Gastroesophageal sphincter (tissue), 4 donors: ENCODE measurements at regions not wholly inside any gene's neighbourhood (a gene's known extent, or its start where the extent isn't known, plus 50 kb on each side); places are given as distances from the start of the nearest gene placed in this dataset.

Experiments
- ATAC-seq: fragments of 150-250 bp; one replicate; pipeline ENCODE4 v1.9.1; 2016; ENCODE audit warnings: mild to moderate bottlenecking, moderate library complexity
- H3K27ac ChIP-seq, 4 donors: fragments of 200-600 bp; sonication (generic) in 3 of 4; 1 replicate in 3 of 4; 2 replicates in 1 of 4; pipeline ENCODE4 v1.5.1; 2016 to 2019
- H3K27me3 ChIP-seq: fragments of 200-600 bp; sonication (generic); one replicate; pipeline ENCODE4 v1.5.1; 2019
- H3K36me3 ChIP-seq, 2 donors: fragments of 200-600 bp; sonication (generic); one replicate each; pipeline ENCODE4 v1.5.1; 2019; ENCODE audit warnings: control low read depth in 1 of 2
- H3K4me1 ChIP-seq, 3 donors: fragments of 200-600 bp; sonication (generic); 1 replicate in 2 of 3; 2 replicates in 1 of 3; pipeline ENCODE4 v1.5.1; 2016 to 2019; ENCODE audit warnings: control low read depth in 2 of 3
- H3K4me3 ChIP-seq, 2 donors: fragments of 200-600 bp; sonication (generic); one replicate each; pipeline ENCODE4 v1.5.1; 2019; ENCODE audit warnings: mild to moderate bottlenecking in 1 of 2, moderate library complexity in 1 of 2
- H3K9me3 ChIP-seq, 3 donors: fragments of 200-600 bp; sonication (generic); one replicate each; pipeline ENCODE4 v1.5.1; 2017 to 2019; ENCODE audit warnings: control low read depth in 2 of 3
- CTCF ChIP-seq, 4 experiments: fragments of 200-600 bp in 2 of 4; fragments of 450-650 bp in 2 of 4; sonication (generic) in 1 of 4; IDR thresholded peaks; one replicate each; pipeline ENCODE4 v1.5.1; 2017 to 2019; ENCODE audit warnings: antibody characterized with exemption in 4 of 4, mild to moderate bottlenecking in 2 of 4, moderate library complexity in 2 of 4
- EP300 ChIP-seq: sonication (generic); formaldehyde crosslinking; IDR thresholded peaks from one replicate; pipeline ENCODE4 v1.6.1; 2017; ENCODE audit warnings: antibody characterized with exemption, mild to moderate bottlenecking
- POLR2A ChIP-seq, 2 donors: fragments of 450-650 bp; IDR thresholded peaks; one replicate each; pipeline ENCODE4 v1.6.1; 2017; ENCODE audit warnings: antibody characterized with exemption in 2 of 2, mild to moderate bottlenecking in 2 of 2, moderate library complexity in 1 of 2
- POLR2AphosphoS5 ChIP-seq: sonication (generic); formaldehyde crosslinking; IDR thresholded peaks from one replicate; pipeline ENCODE4 v1.6.1; 2017; ENCODE audit warnings: antibody characterized with exemption
- WGBS, 2 donors: methylation state at CpG; one replicate each; pipeline ENCODE4 v1.1.5; 2018; ENCODE audit warnings: low coverage in 1 of 2; 5-methylcytosine and 5-hydroxymethylcytosine counted together

- WGBS, 2 donors = no CpG with 5 or more reads among the region's 17 CpGs
- peaks cover 95% of the 10 kb centered on the region for H3K27me3 ChIP-seq
These were observed 136.2 kb upstream of the LPCAT1 start for GRCh38 chr5:1660001-1660400.

DNA sequence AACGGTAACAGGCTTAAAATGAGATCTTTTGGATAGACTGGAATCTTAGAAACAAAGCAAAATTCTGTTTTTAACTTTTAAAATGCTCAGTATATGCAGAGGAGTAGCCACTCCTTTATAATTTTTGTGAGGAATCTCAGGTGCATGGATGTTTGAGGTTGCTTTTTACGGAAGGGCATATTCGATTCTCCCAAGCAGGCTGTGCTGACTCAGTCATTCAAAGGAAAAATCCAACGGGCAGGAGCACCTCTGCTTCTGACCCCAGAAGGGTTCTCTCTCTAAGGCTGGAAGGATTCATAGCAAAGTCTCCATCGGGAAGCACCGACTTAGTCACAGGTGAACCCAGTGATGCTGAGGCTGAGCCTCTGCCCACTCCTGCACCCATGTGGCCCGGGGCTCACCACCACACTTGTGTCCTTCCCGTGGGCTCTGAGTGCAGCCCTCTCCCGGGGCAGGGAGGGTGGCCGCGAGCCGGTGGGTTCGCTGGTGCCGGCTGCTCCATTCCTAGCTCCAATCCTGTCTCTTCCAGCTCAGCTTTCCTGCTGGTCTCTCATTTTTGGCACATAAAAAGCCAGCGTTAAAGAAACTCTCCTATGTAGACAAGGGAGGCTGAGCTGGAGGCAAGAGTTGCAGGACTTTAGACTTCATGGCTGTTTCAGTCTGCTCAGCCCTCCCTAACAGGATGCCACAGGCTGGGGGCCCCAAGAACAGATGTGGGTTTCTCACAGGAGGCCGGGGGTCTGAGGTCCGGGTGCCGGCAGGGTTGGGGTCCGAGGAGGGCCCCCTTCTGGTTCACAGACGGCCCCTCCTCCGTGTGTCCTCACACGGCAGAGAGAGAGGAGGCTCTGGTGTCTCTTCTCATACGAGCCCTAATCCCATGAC, 135.6 kb upstream of the LPCAT1 start:
- H3K4me1 ChIP-seq = peaks cover 0 to under 1% (median 0%) of the 10 kb centered on the region in 3 donors
- H3K4me3 ChIP-seq = no peak overlapping the region
- H3K36me3 ChIP-seq = no peaks in the 10 kb centered on the region
- no peak overlapping the region for H3K27ac ChIP-seq
- no peaks in the 10 kb centered on the region for H3K9me3 ChIP-seq
- TF ChIP-seq POLR2A (IDR thresholded peaks at IDR 0.05) (no peak), CTCF (IDR thresholded peaks at IDR 0.05) (no peak), POLR2AphosphoS5 (no peak), EP300 (no peak)
- 43 to 56% methylated on average over 5 to 6 of the region's 23 CpGs for WGBS, 2 donors
- H3K27me3 ChIP-seq = peaks cover 95% of the 10 kb centered on the region
- ATAC-seq = no peak

More at GRCh38 chr5:1660001-1660400, 136.2 kb upstream of the LPCAT1 start:
- H3K4me3 ChIP-seq = no peak overlapping the region
- no peaks in the 10 kb centered on the region for H3K9me3 ChIP-seq
- TF ChIP-seq POLR2A (IDR thresholded peaks at IDR 0.05) = no peak
- TF ChIP-seq EP300 = no peak
- TF ChIP-seq CTCF (IDR thresholded peaks at IDR 0.05) = no peak
- no peak for TF ChIP-seq POLR2AphosphoS5
- H3K4me1 ChIP-seq = no peaks in the 10 kb centered on the region
- H3K27ac ChIP-seq = no peak overlapping the region
- no peak for ATAC-seq
- no peaks in the 10 kb centered on the region for H3K36me3 ChIP-seq

DNA sequence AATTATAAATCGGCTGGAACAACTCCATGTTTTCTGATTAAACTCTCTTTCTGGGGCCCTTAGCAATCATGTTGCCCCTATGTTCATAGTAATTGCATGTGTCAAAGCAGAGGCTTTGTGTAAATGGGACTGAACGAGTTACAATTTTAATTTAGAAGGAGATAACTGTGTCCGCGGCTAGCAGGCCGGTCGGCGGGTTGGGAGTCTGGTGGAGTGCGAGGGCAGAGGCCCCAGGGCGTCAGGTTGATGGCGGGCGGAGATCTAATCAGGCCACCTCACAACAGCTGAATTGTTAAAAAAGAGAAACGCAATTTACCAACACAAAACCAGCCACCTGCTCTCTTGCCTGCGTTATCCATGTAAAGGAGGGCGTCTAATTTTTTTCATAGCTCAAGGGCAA, 134.9 kb upstream of the LPCAT1 start:
- H3K4me3 ChIP-seq = no peak overlapping the region
- no peaks in the 10 kb centered on the region for H3K9me3 ChIP-seq
- 65 to 94% methylated on average over 2 to 14 of the region's 14 CpGs for WGBS, 2 donors
- no peak overlapping the region for H3K27ac ChIP-seq
- H3K4me1 ChIP-seq = peaks cover 0 to 7% (median 0%) of the 10 kb centered on the region in 3 donors
- no peaks in the 10 kb centered on the region for H3K36me3 ChIP-seq
- no peak for ATAC-seq
- TF ChIP-seq POLR2AphosphoS5 = no peak
- TF ChIP-seq EP300 = no peak
- no peak for TF ChIP-seq CTCF (IDR thresholded peaks at IDR 0.05)
- TF ChIP-seq POLR2A (IDR thresholded peaks at IDR 0.05) = no peak
- peaks cover 97% of the 10 kb centered on the region for H3K27me3 ChIP-seq

- no peak for ATAC-seq
- Histone ChIP-seq H3K27ac (no peak overlapping the region), H3K36me3 (no peaks in the 10 kb centered on the region), H3K4me1 (peaks cover 0 to 19% (median 0%) of the 10 kb centered on the region in 3 donors), H3K9me3 (no peaks in the 10 kb centered on the region), H3K4me3 (no peak overlapping the region), H3K27me3 (peaks cover 98% of the 10 kb centered on the region)
- TF ChIP-seq POLR2A (IDR thresholded peaks at IDR 0.05) (no peak), POLR2AphosphoS5 (no peak), EP300 (no peak), CTCF (IDR thresholded peaks at IDR 0.05) (no peak)
- WGBS, 2 donors = 80 to 87% methylated on average over 3 to 12 of the region's 16 CpGs
These were observed 133.5 kb upstream of the LPCAT1 start for GRCh38 chr5:1657161-1657741.
